ENCODE measurements at regions not wholly inside any gene's neighbourhood (a gene's known extent, or its start where the extent isn't known, plus 50 kb on each side); places are given as distances from the start of the nearest gene placed in this dataset.

DNA sequence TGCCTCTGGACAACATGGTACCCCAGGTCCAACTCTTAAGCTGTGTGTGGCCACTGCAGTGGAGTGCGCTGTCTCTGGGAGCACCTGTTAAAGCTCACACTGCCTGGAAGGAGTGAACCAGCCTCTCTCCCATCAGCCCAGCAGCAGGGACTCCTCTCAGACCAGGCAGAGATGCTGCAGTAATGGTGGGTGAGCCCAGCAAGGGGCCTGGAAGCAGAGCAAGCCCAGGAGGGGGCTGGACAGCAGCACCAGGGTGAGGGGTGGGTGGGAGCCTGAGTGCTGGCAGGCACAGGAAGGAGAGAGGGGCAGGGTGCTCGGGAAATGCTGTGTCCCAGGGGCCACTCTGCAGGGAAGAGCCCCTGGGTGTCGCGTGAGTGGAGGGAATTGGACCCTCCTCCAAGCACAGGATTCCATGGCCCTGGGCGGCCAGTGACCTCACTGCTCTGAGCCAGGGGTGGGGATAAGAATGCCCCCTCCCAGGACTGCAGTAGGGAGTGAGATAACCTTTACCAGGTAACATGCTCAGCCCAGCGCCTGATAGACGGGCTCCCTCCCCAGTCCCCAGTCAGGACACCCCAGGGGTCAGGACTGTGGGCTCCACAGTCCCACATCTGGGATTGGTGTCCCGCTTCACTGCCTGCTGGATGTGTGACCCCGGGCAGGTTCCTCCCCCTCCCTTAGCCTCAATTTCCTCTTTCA is 313.1 kb downstream of the MATN1 start:
- DNase-seq (ENCODE audit: low spot score in 2 of 2): peak in 1 of 2 donors; percentile 50
- Histone ChIP-seq H3K4me3 (no peak overlapping the region), H3K9me3 (no peaks in the 10 kb centered on the region), H3K27ac (no peak overlapping the region), H3K36me3 (no peaks in the 10 kb centered on the region), H3K27me3 (no peaks in the 10 kb centered on the region), H3K4me1 (no peaks in the 10 kb centered on the region)
- TF ChIP-seq, protein P1, sequence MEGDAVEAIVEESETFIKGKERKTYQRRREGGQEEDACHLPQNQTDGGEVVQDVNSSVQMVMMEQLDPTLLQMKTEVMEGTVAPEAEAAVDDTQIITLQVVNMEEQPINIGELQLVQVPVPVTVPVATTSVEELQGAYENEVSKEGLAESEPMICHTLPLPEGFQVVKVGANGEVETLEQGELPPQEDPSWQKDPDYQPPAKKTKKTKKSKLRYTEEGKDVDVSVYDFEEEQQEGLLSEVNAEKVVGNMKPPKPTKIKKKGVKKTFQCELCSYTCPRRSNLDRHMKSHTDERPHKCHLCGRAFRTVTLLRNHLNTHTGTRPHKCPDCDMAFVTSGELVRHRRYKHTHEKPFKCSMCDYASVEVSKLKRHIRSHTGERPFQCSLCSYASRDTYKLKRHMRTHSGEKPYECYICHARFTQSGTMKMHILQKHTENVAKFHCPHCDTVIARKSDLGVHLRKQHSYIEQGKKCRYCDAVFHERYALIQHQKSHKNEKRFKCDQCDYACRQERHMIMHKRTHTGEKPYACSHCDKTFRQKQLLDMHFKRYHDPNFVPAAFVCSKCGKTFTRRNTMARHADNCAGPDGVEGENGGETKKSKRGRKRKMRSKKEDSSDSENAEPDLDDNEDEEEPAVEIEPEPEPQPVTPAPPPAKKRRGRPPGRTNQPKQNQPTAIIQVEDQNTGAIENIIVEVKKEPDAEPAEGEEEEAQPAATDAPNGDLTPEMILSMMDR (IDR thresholded peaks at IDR 0.05): no peak
- intact Hi-C loops (cut with DNase I): no loop called here

DNA sequence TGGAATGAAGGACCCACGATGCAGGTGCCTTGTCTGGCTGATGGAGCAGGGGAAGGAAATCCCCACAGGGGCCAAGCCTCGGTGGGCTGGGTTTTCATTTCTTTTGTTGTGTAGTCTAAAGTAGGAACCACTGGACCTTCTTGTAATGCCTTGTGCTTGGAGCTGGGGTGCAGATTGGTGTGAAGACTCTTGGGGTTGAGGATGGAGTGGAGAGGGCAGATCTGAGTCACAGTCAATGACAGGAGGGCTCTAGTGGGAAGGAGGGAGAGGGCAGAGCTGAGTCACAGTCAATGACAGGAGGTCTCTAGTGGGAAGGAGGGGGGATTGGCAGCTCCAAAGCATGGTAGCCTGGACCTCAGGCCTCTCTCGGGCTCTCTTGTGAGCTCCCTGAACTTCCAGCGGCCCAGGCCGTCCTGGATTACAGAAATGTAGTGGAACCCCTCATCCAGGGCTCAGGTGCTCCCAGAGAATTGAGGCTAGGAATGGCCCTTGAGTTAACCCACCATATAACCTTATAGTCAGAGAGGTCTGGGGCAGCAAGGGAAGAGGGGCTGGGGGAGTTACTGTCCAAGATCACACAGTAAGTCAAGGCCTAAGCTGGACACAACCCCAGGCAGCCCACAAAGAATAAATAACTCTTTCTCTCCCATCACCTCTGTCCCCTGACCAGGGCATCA is 313.8 kb downstream of the MATN1 start:
- DNase-seq (ENCODE audit: low spot score in 2 of 2): peak in 1 of 2 donors; percentile 41
- H3K9me3 ChIP-seq: no peaks in the 10 kb centered on the region
- H3K27ac ChIP-seq: no peak overlapping the region
- H3K36me3 ChIP-seq: no peaks in the 10 kb centered on the region
- no peaks in the 10 kb centered on the region for H3K4me1 ChIP-seq
- intact Hi-C loops (cut with DNase I): no loop called here
- H3K4me3 ChIP-seq: no peak overlapping the region
- TF ChIP-seq, protein P1 (IDR thresholded peaks at IDR 0.05): no peak
- no peaks in the 10 kb centered on the region for H3K27me3 ChIP-seq

DNA sequence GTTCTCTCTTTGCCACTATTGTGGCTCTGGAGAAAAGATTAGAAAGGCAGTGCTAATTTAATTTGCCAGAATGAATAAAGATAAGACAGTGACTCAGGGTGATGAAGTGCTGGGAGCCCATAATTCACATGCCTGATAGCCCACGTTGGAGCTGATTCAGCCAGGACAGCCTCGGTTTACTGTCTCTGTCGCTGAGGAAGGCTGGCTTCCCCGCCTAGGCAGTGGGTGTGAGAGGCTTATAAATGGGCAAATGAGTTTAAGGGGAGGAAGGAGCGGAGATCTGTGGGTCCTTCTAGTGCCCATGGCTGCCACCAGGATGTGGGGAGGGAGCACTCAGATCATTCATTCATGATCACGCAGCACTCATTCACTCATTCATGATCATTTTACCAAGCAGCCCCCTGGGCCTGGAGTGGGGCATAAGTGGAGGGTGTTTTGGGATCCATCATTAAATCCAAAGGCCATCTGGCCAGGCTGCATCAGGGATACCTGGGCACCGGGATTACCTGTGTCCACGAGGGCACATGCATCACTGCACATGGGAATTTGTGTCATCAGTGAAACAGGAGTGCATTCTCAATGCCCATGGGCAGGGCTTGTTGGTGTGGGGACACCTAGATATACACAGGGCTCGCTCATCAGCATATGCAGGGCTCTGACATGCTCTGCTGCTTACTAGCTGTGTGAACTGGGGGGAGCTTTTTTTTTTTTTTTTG is 315.4 kb downstream of the MATN1 start:
- no peak overlapping the region for H3K4me3 ChIP-seq
- TF ChIP-seq, protein P1 (IDR thresholded peaks at IDR 0.05): no peak
- no peaks in the 10 kb centered on the region for H3K4me1 ChIP-seq
- H3K27me3 ChIP-seq: no peaks in the 10 kb centered on the region
- intact Hi-C loops (cut with DNase I): no loop called here
- DNase-seq (ENCODE audit: low spot score in 2 of 2): peak in 1 of 2 donors; percentile 45
- no peaks in the 10 kb centered on the region for H3K9me3 ChIP-seq
- no peak overlapping the region for H3K27ac ChIP-seq
- no peaks in the 10 kb centered on the region for H3K36me3 ChIP-seq

- H3K27ac ChIP-seq: no peak overlapping the region
- H3K36me3 ChIP-seq: no peaks in the 10 kb centered on the region
- H3K4me3 ChIP-seq: no peak overlapping the region
- DNase-seq (ENCODE audit: low spot score in 2 of 2): peak in 1 of 2 donors; percentile 35
- no peaks in the 10 kb centered on the region for H3K27me3 ChIP-seq
- intact Hi-C loops (cut with DNase I): no loop called here
- H3K4me1 ChIP-seq: no peaks in the 10 kb centered on the region
- TF ChIP-seq, protein P1 (IDR thresholded peaks at IDR 0.05): no peak
- H3K9me3 ChIP-seq: no peaks in the 10 kb centered on the region
These were observed 316.2 kb downstream of the MATN1 start for GRCh38 chr1:30406996-30407864.

- intact Hi-C loops (cut with DNase I): no loop called here
- H3K4me3 ChIP-seq: no peak overlapping the region
- no peak overlapping the region for H3K27ac ChIP-seq
- no peaks in the 10 kb centered on the region for H3K4me1 ChIP-seq
- peak in 1 of 2 donors; percentile 25 for DNase-seq (ENCODE audit: low spot score in 2 of 2)
- no peaks in the 10 kb centered on the region for H3K36me3 ChIP-seq
- no peaks in the 10 kb centered on the region for H3K27me3 ChIP-seq
- TF ChIP-seq, protein P1 (IDR thresholded peaks at IDR 0.05): no peak
- H3K9me3 ChIP-seq: no peaks in the 10 kb centered on the region
These were observed 317.7 kb downstream of the MATN1 start for GRCh38 chr1:30405631-30406212.
